ENCODE measurements at regions not wholly inside any gene's neighbourhood (a gene's known extent, or its start where the extent isn't known, plus 50 kb on each side); places are given as distances from the start of the nearest gene placed in this dataset.

GRCh38 chr12:125193376-125194152 is 128.3 kb downstream of the AACS start:
- no peak for DNase-seq

GRCh38 chr12:125194163-125194773 is 129.0 kb downstream of the AACS start:
- DNase-seq, result peak; percentile 23

GRCh38 chr12:125194987-125195386 is 129.8 kb downstream of the AACS start:
- no peak for DNase-seq

GRCh38 chr12:125197326-125197725 is 132.1 kb downstream of the AACS start:
- DNase-seq, result no peak

GRCh38 chr12:125198652-125199051 is 133.4 kb downstream of the AACS start:
- DNase-seq, result no peak

- no peak for DNase-seq
These were observed 135.9 kb downstream of the AACS start for GRCh38 chr12:125201090-125201489.

- DNase-seq, result no peak
These were observed 136.7 kb downstream of the AACS start for GRCh38 chr12:125201940-125202339.

- no peak for DNase-seq
These were observed 137.2 kb downstream of the AACS start for GRCh38 chr12:125202421-125202820.

- peak; percentile 28 for DNase-seq
These were observed 138.0 kb downstream of the AACS start for GRCh38 chr12:125203145-125203765.

- no peak for DNase-seq
These were observed 140.2 kb downstream of the AACS start for GRCh38 chr12:125205386-125205785.

- DNase-seq, result no peak
These were observed 141.5 kb downstream of the AACS start for GRCh38 chr12:125206711-125207110.

- no peak for DNase-seq
These were observed 143.1 kb downstream of the AACS start for GRCh38 chr12:125208334-125208733.

- no peak for DNase-seq
These were observed 143.7 kb downstream of the AACS start for GRCh38 chr12:125208942-125209341.

- DNase-seq, result no peak
These were observed 145.0 kb downstream of the AACS start for GRCh38 chr12:125210104-125210755.

GRCh38 chr12:125211464-125211863 is 146.2 kb downstream of the AACS start:
- no peak for DNase-seq

GRCh38 chr12:125214289-125214688 is 149.1 kb downstream of the AACS start:
- no peak for DNase-seq

GRCh38 chr12:125216756-125217155 is 151.5 kb downstream of the AACS start:
- DNase-seq, result no peak

- no peak for DNase-seq
These were observed 152.1 kb downstream of the AACS start for GRCh38 chr12:125217308-125217707.

- DNase-seq, result no peak
These were observed 153.7 kb downstream of the AACS start for GRCh38 chr12:125218952-125219351.

- peak; percentile 7 for DNase-seq
These were observed 155.4 kb downstream of the AACS start for GRCh38 chr12:125220404-125221273.

- DNase-seq, result no peak
These were observed 156.4 kb downstream of the AACS start for GRCh38 chr12:125221602-125222001.

- no peak for DNase-seq
These were observed 157.6 kb downstream of the AACS start for GRCh38 chr12:125222876-125223275.

GRCh38 chr12:125225641-125226040 is 160.4 kb downstream of the AACS start:
- DNase-seq, result no peak

All from NCI-H1092 treated with DMSO at 0.1 percent for 48 hours (cell line).